H1 (cell line): ENCODE measurements at regions not wholly inside any gene's neighbourhood (a gene's known extent, or its start where the extent isn't known, plus 50 kb on each side); places are given as distances from the start of the nearest gene placed in this dataset.

ENCODE experiments used
- CREB1 ChIP-seq: IDR thresholded peaks from 2 replicates; pipeline ENCODE4 v1.6.1; 2012; ENCODE audit warnings: inconsistent platforms
- EZH2 ChIP-seq: fragments of 200-600 bp; sonication (generic); IDR thresholded peaks from 2 replicates; pipeline ENCODE4 v1.7.1; 2012; ENCODE audit warnings: low read depth, mild to moderate bottlenecking, moderate library complexity, low read length, inconsistent platforms; ENCODE audit not compliant: severe bottlenecking
- GTF2F1 ChIP-seq: IDR thresholded peaks from 2 replicates; pipeline ENCODE4 v1.6.1; 2012; ENCODE audit warnings: low read depth, low read length, improper control_type of control experiment, borderline replicate concordance
- POLR2AphosphoS5 ChIP-seq: IDR thresholded peaks from 2 replicates; pipeline ENCODE4 v1.6.1; 2011; ENCODE audit warnings: low read depth, low read length
- SIRT6 ChIP-seq: IDR thresholded peaks from one replicate; pipeline ENCODE4 v1.7.1; 2012; ENCODE audit warnings: low read length, inconsistent platforms
- SP1 ChIP-seq: IDR thresholded peaks from 2 replicates; pipeline ENCODE4 v1.6.1; 2011; ENCODE audit warnings: low read depth, low read length
- TF ChIP-seq, protein P1 (sequence below), 3 experiments: IDR thresholded peaks; 1 replicate in 2 of 3; 2 replicates in 1 of 3; pipeline versions ENCODE4 v1.5.1 to v1.6.1; 2011; ENCODE audit warnings: low read length in 3 of 3, mild to moderate bottlenecking in 3 of 3, inconsistent platforms in 2 of 3, low read depth in 1 of 3, moderate library complexity in 1 of 3; ENCODE audit not compliant: insufficient read depth in 1 of 3; ENCODE audit errors: control extremely low read depth in 1 of 3

DNA sequence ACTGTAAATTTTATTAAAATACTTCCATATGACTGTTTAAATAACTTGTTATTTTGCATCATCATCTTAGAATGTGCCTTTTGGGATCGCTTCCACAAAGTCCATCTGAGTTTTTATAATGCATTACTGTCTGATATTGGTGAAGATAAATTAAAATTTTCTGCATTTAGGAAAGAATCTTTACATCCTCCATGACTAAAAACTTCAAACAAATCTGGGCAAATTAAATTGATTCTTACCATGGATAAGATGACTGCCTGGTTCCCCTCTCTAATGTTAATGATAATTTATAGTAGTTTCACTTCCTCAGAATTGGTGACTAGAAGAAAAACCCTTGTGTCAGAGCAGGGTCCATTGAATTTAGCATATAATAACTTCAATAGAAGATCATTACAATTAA is 94.7 kb upstream of the SLC38A4 start:
- TF ChIP-seq, protein P1, sequence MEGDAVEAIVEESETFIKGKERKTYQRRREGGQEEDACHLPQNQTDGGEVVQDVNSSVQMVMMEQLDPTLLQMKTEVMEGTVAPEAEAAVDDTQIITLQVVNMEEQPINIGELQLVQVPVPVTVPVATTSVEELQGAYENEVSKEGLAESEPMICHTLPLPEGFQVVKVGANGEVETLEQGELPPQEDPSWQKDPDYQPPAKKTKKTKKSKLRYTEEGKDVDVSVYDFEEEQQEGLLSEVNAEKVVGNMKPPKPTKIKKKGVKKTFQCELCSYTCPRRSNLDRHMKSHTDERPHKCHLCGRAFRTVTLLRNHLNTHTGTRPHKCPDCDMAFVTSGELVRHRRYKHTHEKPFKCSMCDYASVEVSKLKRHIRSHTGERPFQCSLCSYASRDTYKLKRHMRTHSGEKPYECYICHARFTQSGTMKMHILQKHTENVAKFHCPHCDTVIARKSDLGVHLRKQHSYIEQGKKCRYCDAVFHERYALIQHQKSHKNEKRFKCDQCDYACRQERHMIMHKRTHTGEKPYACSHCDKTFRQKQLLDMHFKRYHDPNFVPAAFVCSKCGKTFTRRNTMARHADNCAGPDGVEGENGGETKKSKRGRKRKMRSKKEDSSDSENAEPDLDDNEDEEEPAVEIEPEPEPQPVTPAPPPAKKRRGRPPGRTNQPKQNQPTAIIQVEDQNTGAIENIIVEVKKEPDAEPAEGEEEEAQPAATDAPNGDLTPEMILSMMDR (IDR thresholded peaks at IDR 0.05; ENCODE audit: control extremely low read depth in 1 of 3, insufficient read depth in 1 of 3, low read depth in 1 of 3, low read length in 3 of 3) = no peak
- TF ChIP-seq SIRT6 (no peak), EZH2 (no peak), CREB1 (no peak), SP1 (no peak), POLR2AphosphoS5 (no peak), GTF2F1 (no peak)
